Natural killer cell (primary cell): ENCODE measurements at regions not wholly inside any gene's neighbourhood (a gene's known extent, or its start where the extent isn't known, plus 50 kb on each side); places are given as distances from the start of the nearest gene placed in this dataset.

ENCODE experiments used
- ATAC-seq, 3 donors: fragments of 150-1000 bp in 2 of 3; fragments of 200-7000 bp in 1 of 3; cut with Tn5 transposase; 1 replicate in 1 of 3; 2 replicates in 2 of 3; pipeline ENCODE4 v1.10.0; 2021; ENCODE audit warnings: mild to moderate bottlenecking in 2 of 3, moderate library complexity in 2 of 3
- DNase-seq, 2 donors: peaks; one replicate each; pipeline versions ENCODE4 v3.0.0 to v3.0.0-alpha.2; 2013 to 2021; ENCODE audit warnings: mixed read lengths in 1 of 2
- H3K27ac ChIP-seq: one replicate; pipeline ENCODE4 v1.5.1; 2013; ENCODE audit warnings: mild to moderate bottlenecking, low read length
- H3K27me3 ChIP-seq: one replicate; pipeline ENCODE4 v1.6.1; 2013; ENCODE audit warnings: low read length; ENCODE audit not compliant: control insufficient read depth, insufficient read depth
- H3K36me3 ChIP-seq: one replicate; pipeline ENCODE4 v1.6.1; 2013; ENCODE audit warnings: low read length; ENCODE audit not compliant: control insufficient read depth, insufficient read depth
- H3K4me1 ChIP-seq: one replicate; pipeline ENCODE4 v1.6.1; 2013; ENCODE audit warnings: low read length; ENCODE audit not compliant: control insufficient read depth, insufficient read depth
- H3K4me3 ChIP-seq: one replicate; pipeline ENCODE4 v1.5.1; 2013; ENCODE audit warnings: low read length
- H3K9me3 ChIP-seq: one replicate; pipeline ENCODE4 v1.6.1; 2013; ENCODE audit warnings: low read length; ENCODE audit not compliant: control insufficient read depth, insufficient read depth
- H3K27ac Mint-ChIP-seq, 2 donors: one replicate each; pipeline ENCODE4 v1.8.0; 2022; ENCODE audit warnings: mild to moderate bottlenecking in 2 of 2, mixed read lengths in 2 of 2, moderate library complexity in 1 of 2
- H3K27me3 Mint-ChIP-seq, 2 donors: one replicate each; pipeline ENCODE4 v1.8.0; 2022; ENCODE audit warnings: low read depth in 2 of 2, mixed read lengths in 2 of 2
- H3K36me3 Mint-ChIP-seq: one replicate; pipeline ENCODE4 v1.8.0; 2022; ENCODE audit warnings: mixed read lengths
- H3K4me1 Mint-ChIP-seq, 2 donors: one replicate each; pipeline ENCODE4 v1.8.0; 2022; ENCODE audit warnings: mixed read lengths in 2 of 2
- H3K4me3 Mint-ChIP-seq: one replicate; pipeline ENCODE4 v1.8.0; 2022; ENCODE audit warnings: mild to moderate bottlenecking, moderate library complexity, mixed read lengths
- H3K9me3 Mint-ChIP-seq, 2 donors: one replicate each; pipeline ENCODE4 v1.8.0; 2022; ENCODE audit warnings: mixed read lengths in 2 of 2
- whole genome bisulfite sequencing: methylation state at CpG from one replicate; pipeline ENCODE4 v1.1.7; 2013; ENCODE audit warnings: missing lambda C conversion rate; ENCODE audit not compliant: insufficient coverage; 5-methylcytosine and 5-hydroxymethylcytosine counted together
- intact Hi-C: fragments of 100-400 bp; cut with micrococcal nuclease; formaldehyde crosslinking; loops from one replicate; pipeline ENCODE4 v1.14.2; 2022
- TF ChIP-seq, protein P1 (sequence below): fragments of 200-600 bp; IDR thresholded peaks from one replicate; pipeline ENCODE4 v1.8.0; 2022; ENCODE audit warnings: antibody characterized with exemption

DNA sequence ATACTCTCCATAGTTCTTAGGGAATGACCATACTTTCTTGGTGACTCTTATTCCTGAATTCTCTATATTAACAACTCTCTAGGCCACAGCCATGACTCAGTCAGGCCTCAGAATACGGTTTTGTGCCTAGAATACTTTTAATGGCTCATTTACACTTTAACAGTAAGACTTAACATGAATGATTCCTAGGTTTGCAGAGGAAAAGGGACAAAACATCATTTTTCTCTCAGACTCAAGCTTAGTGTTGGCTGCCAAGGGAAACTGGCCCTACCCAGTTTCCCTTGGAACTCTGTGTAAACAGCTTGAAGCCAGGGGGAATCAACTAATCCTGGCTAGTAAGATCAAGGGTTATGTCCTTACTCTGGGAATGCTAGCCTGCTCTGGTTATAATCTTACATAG is 164.9 kb upstream of the PKN2 start:
- intact Hi-C loops, result no loop called here
- Mint-ChIP-seq H3K36me3 (no peaks in the 10 kb centered on the region), H3K27ac (no peak overlapping the region), H3K4me3 (no peak overlapping the region), H3K4me1 (no peaks in the 10 kb centered on the region), H3K9me3 (peaks cover 5 to 11% of the 10 kb centered on the region in 2 donors), H3K27me3 (peaks cover 7 to 8% of the 10 kb centered on the region in 2 donors)
- H3K4me3 ChIP-seq, result no peak overlapping the region
- WGBS, result 57% methylated on average over 1 of the region's 1 CpG
- ATAC-seq, result no peak
- H3K9me3 ChIP-seq, result no peaks in the 10 kb centered on the region
- no peak overlapping the region for H3K27ac ChIP-seq
- H3K36me3 ChIP-seq, result no peaks in the 10 kb centered on the region
- no peak for DNase-seq
- H3K27me3 ChIP-seq, result no peaks in the 10 kb centered on the region
- TF ChIP-seq, protein P1, sequence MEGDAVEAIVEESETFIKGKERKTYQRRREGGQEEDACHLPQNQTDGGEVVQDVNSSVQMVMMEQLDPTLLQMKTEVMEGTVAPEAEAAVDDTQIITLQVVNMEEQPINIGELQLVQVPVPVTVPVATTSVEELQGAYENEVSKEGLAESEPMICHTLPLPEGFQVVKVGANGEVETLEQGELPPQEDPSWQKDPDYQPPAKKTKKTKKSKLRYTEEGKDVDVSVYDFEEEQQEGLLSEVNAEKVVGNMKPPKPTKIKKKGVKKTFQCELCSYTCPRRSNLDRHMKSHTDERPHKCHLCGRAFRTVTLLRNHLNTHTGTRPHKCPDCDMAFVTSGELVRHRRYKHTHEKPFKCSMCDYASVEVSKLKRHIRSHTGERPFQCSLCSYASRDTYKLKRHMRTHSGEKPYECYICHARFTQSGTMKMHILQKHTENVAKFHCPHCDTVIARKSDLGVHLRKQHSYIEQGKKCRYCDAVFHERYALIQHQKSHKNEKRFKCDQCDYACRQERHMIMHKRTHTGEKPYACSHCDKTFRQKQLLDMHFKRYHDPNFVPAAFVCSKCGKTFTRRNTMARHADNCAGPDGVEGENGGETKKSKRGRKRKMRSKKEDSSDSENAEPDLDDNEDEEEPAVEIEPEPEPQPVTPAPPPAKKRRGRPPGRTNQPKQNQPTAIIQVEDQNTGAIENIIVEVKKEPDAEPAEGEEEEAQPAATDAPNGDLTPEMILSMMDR, result no peak
- no peaks in the 10 kb centered on the region for H3K4me1 ChIP-seq

DNA sequence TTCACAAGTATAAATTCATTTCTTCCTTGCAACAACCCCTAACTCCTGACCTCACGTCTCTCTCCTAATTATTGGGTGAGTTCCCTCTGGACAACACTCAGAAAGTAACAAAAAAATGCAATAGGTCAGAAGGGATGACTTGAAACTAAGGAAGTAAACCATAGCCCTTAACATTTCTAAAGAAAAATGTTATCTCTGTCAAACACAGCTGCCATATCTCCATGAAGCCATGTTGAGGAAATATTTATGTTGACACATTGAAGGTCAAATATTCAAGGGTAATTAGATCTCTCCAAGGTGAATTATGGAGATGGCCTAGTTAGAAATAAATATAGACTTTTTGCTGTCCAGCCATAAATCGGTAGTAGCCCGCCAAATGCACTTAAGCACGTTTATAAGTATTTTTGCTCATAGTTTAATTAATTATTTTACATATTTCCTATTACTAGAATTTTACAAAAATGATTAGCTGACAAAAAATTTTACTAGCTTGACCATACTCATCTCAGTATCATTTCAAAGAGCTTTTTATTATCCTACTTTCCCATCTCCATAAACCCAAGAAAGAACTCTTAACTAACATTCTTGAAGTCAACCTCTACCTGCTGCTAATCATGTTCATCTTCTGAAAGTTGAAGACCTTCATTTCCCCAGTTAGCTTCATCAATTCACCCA is 160.1 kb upstream of the PKN2 start:
- H3K4me1 ChIP-seq, result no peaks in the 10 kb centered on the region
- intact Hi-C loops, result no loop called here
- no peaks in the 10 kb centered on the region for H3K27me3 ChIP-seq
- H3K9me3 ChIP-seq, result no peaks in the 10 kb centered on the region
- H3K36me3 ChIP-seq, result no peaks in the 10 kb centered on the region
- H3K27ac ChIP-seq, result no peak overlapping the region
- Mint-ChIP-seq H3K4me1 (no peaks in the 10 kb centered on the region), H3K27me3 (peaks cover 0 to 6% of the 10 kb centered on the region in 2 donors), H3K27ac (no peak overlapping the region), H3K4me3 (no peak overlapping the region), H3K36me3 (no peaks in the 10 kb centered on the region), H3K9me3 (peaks cover 0 to 6% of the 10 kb centered on the region in 2 donors)
- no peak overlapping the region for H3K4me3 ChIP-seq
- DNase-seq, result no peak
- ATAC-seq, result no peak
- 70% methylated on average over 1 of the region's 4 CpGs for WGBS
- TF ChIP-seq, protein P1, result no peak

DNA sequence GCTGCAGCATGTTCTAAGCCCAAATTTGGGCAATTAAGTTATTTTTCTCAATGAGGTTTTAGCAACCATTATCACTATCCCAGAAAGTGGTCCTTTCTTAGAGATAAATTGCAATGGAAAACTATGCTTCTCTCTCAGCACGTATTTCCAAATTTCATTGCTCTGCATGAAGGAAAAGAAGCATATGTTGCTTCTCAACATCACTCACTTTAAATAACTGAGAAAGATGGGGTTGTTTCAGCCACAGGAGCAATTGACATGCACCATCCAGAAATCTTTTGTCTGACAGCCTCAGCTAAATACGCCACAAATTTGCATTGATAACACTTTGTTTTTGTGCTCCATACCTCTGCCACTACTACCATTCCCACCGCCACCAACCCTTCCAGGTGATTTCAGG is 157.6 kb upstream of the PKN2 start:
- ATAC-seq (no peak), DNase-seq (no peak)
- H3K36me3 ChIP-seq, result no peaks in the 10 kb centered on the region
- no peaks in the 10 kb centered on the region for H3K4me1 Mint-ChIP-seq
- peaks cover 0 to 6% of the 10 kb centered on the region in 2 donors for H3K9me3 Mint-ChIP-seq
- H3K4me1 ChIP-seq, result no peaks in the 10 kb centered on the region
- TF ChIP-seq, protein P1, result no peak
- no peak overlapping the region for H3K4me3 ChIP-seq
- H3K27ac Mint-ChIP-seq, result no peak overlapping the region
- 79% methylated on average over 2 of the region's 3 CpGs for WGBS
- no peak overlapping the region for H3K27ac ChIP-seq
- no peaks in the 10 kb centered on the region for H3K36me3 Mint-ChIP-seq
- no peaks in the 10 kb centered on the region for H3K27me3 ChIP-seq
- intact Hi-C loops, result no loop called here
- peaks cover 0 to 6% of the 10 kb centered on the region in 2 donors for H3K27me3 Mint-ChIP-seq
- no peak overlapping the region for H3K4me3 Mint-ChIP-seq
- no peaks in the 10 kb centered on the region for H3K9me3 ChIP-seq

DNA sequence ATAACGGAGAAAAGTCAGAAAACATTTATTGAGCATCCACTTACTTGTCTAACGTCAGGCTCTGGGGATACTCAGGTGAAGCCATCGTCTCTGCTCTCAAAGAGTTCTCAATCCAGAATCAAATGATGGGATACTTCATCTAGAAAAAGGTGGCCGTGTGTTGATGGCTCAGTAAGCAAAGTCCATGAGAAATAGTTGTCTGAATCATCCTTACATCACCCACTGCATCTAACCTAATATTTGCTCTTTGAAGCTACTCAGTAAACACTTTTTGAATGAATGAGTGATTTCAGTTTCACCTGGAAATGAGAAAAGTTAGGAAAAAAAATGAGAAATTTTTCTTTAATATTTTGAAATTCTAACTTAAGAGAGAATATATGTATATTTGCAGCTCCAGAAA is 155.3 kb upstream of the PKN2 start:
- H3K27ac ChIP-seq, result no peak overlapping the region
- WGBS, result 88% methylated on average over 4 of the region's 4 CpGs
- Mint-ChIP-seq H3K9me3 (no peaks in the 10 kb centered on the region), H3K36me3 (no peaks in the 10 kb centered on the region), H3K27ac (no peak overlapping the region), H3K4me1 (no peaks in the 10 kb centered on the region), H3K4me3 (no peak overlapping the region), H3K27me3 (no peaks in the 10 kb centered on the region)
- H3K4me3 ChIP-seq, result no peak overlapping the region
- TF ChIP-seq, protein P1, result no peak
- DNase-seq (no peak), ATAC-seq (no peak)
- intact Hi-C loops, result no loop called here
- H3K36me3 ChIP-seq, result no peaks in the 10 kb centered on the region
- H3K27me3 ChIP-seq, result no peaks in the 10 kb centered on the region
- H3K9me3 ChIP-seq, result no peaks in the 10 kb centered on the region
- no peaks in the 10 kb centered on the region for H3K4me1 ChIP-seq
